ENCODE measurements at regions not wholly inside any gene's neighbourhood (a gene's known extent, or its start where the extent isn't known, plus 50 kb on each side); places are given as distances from the start of the nearest gene placed in this dataset.

DNA sequence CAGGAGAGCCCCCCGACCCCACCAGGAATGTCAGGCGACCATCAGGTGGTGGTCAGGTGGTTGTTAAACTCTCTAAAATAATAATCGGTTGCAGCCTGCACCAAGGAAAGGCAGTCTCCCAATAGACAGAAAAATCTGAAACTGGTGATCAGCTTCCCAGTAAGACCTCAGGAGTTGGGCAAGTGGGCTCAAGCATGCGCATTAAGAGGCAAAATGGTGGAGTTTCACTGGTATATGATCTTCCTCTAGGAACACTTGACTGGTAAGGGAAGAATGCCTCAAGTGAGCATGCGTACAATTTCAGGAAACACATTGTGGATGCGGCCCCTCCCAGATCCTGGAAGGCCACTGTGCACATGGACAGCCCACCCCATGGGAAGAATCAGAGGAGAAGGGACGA, 619.9 kb downstream of the TYW1 start:
- Histone ChIP-seq H3K27ac (ENCODE audit: low read depth in 1 of 2, low read length in 2 of 2) (no peak overlapping the region), H3K9ac (ENCODE audit: low read depth in 1 of 2, low read length in 2 of 2) (no peak overlapping the region), H3K36me3 (ENCODE audit: control insufficient read depth in 4 of 4, insufficient read depth in 3 of 4, low read depth in 1 of 4, low read length in 3 of 4) (no peaks in the 10 kb centered on the region), H3K4me1 (ENCODE audit: control insufficient read depth in 4 of 4, insufficient read depth in 4 of 4, low read length in 3 of 4) (no peaks in the 10 kb centered on the region), H3K4me3 (ENCODE audit: low read depth in 1 of 3, low read length in 3 of 3) (no peak overlapping the region), H3K27me3 (ENCODE audit: control insufficient read depth in 4 of 4, insufficient read depth in 4 of 4, low read length in 3 of 4) (peaks cover 0 to 3% (median 0%) of the 10 kb centered on the region in 4 donors), H3K9me3 (ENCODE audit: control insufficient read depth in 4 of 4, low read length in 3 of 4) (peaks cover 2 to 6% (median 4%) of the 10 kb centered on the region in 4 donors)
- WGBS, result 87% methylated on average over 7 of the region's 7 CpGs
- no peak for DNase-seq (ENCODE audit: low spot score)
- TF ChIP-seq HNF4A (conservative IDR thresholded peaks at IDR 0.05) (no peak), GABPA (IDR thresholded peaks at IDR 0.05 in 1 of 2, conservative IDR thresholded peaks at IDR 0.05 in 1 of 2) (no peak)

DNA sequence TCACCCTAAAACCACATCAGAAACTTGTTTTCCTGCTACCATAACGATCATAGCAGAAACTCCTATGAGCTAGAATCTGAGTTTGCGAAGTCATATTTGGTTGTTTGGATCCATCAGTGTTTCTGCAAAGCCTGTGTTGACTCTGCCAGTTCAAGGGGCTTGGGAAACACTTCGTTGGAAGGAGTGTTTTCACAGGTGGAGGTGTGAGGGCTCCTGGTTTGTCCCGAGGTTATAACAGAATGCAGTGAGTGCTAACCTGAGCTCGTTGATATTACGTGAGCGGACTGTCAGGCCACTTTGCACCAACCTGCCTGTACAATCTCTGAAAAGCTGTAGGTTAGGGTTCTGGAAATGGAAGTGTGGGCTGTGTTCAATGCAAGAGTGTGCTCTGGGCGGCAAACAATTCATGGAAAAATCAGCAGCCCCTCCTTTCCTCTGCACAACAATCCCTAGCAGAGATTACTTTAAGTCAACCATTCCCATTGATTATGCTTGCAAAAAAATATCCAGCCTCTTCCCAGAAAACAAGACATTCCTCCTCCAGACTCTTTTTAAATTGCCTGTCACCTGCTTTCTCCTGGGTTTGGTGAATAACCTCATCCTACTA, 622.0 kb downstream of the TYW1 start:
- Histone ChIP-seq H3K9me3 (ENCODE audit: control insufficient read depth in 4 of 4, low read length in 3 of 4) (no peaks in the 10 kb centered on the region), H3K27me3 (ENCODE audit: control insufficient read depth in 4 of 4, insufficient read depth in 4 of 4, low read length in 3 of 4) (peaks cover 0 to 3% (median 0%) of the 10 kb centered on the region in 4 donors), H3K27ac (ENCODE audit: low read depth in 1 of 2, low read length in 2 of 2) (no peak overlapping the region), H3K4me1 (ENCODE audit: control insufficient read depth in 4 of 4, insufficient read depth in 4 of 4, low read length in 3 of 4) (no peaks in the 10 kb centered on the region), H3K36me3 (ENCODE audit: control insufficient read depth in 4 of 4, insufficient read depth in 3 of 4, low read depth in 1 of 4, low read length in 3 of 4) (no peaks in the 10 kb centered on the region), H3K4me3 (ENCODE audit: low read depth in 1 of 3, low read length in 3 of 3) (no peak overlapping the region), H3K9ac (ENCODE audit: low read depth in 1 of 2, low read length in 2 of 2) (no peak overlapping the region)
- 62% methylated on average over 8 of the region's 8 CpGs for WGBS
- TF ChIP-seq RXRA (IDR thresholded peaks at IDR 0.05), result no peak
- TF ChIP-seq HNF4G (IDR thresholded peaks at IDR 0.05), result no peak
- TF ChIP-seq, protein P1, sequence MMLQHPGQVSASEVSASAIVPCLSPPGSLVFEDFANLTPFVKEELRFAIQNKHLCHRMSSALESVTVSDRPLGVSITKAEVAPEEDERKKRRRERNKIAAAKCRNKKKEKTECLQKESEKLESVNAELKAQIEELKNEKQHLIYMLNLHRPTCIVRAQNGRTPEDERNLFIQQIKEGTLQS (IDR thresholded peaks at IDR 0.05), result no peak
- no peak for TF ChIP-seq SP1 (IDR thresholded peaks at IDR 0.05)
- TF ChIP-seq, protein P2, sequence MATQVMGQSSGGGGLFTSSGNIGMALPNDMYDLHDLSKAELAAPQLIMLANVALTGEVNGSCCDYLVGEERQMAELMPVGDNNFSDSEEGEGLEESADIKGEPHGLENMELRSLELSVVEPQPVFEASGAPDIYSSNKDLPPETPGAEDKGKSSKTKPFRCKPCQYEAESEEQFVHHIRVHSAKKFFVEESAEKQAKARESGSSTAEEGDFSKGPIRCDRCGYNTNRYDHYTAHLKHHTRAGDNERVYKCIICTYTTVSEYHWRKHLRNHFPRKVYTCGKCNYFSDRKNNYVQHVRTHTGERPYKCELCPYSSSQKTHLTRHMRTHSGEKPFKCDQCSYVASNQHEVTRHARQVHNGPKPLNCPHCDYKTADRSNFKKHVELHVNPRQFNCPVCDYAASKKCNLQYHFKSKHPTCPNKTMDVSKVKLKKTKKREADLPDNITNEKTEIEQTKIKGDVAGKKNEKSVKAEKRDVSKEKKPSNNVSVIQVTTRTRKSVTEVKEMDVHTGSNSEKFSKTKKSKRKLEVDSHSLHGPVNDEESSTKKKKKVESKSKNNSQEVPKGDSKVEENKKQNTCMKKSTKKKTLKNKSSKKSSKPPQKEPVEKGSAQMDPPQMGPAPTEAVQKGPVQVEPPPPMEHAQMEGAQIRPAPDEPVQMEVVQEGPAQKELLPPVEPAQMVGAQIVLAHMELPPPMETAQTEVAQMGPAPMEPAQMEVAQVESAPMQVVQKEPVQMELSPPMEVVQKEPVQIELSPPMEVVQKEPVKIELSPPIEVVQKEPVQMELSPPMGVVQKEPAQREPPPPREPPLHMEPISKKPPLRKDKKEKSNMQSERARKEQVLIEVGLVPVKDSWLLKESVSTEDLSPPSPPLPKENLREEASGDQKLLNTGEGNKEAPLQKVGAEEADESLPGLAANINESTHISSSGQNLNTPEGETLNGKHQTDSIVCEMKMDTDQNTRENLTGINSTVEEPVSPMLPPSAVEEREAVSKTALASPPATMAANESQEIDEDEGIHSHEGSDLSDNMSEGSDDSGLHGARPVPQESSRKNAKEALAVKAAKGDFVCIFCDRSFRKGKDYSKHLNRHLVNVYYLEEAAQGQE (IDR thresholded peaks at IDR 0.05), result no peak
- TF ChIP-seq FOXA2 (IDR thresholded peaks at IDR 0.05), result no peak
- TF ChIP-seq YY1 (IDR thresholded peaks at IDR 0.05), result no peak
- TF ChIP-seq, protein P3, sequence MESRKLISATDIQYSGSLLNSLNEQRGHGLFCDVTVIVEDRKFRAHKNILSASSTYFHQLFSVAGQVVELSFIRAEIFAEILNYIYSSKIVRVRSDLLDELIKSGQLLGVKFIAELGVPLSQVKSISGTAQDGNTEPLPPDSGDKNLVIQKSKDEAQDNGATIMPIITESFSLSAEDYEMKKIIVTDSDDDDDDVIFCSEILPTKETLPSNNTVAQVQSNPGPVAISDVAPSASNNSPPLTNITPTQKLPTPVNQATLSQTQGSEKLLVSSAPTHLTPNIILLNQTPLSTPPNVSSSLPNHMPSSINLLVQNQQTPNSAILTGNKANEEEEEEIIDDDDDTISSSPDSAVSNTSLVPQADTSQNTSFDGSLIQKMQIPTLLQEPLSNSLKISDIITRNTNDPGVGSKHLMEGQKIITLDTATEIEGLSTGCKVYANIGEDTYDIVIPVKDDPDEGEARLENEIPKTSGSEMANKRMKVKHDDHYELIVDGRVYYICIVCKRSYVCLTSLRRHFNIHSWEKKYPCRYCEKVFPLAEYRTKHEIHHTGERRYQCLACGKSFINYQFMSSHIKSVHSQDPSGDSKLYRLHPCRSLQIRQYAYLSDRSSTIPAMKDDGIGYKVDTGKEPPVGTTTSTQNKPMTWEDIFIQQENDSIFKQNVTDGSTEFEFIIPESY (IDR thresholded peaks at IDR 0.05), result no peak
- TF ChIP-seq, protein P4, sequence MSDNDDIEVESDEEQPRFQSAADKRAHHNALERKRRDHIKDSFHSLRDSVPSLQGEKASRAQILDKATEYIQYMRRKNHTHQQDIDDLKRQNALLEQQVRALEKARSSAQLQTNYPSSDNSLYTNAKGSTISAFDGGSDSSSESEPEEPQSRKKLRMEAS (IDR thresholded peaks at IDR 0.05), result no peak
- no peak for TF ChIP-seq FOXA1 (IDR thresholded peaks at IDR 0.05)
- no peak for TF ChIP-seq HNF4A (conservative IDR thresholded peaks at IDR 0.05)
- DNase-seq (ENCODE audit: low spot score), result no peak

DNA sequence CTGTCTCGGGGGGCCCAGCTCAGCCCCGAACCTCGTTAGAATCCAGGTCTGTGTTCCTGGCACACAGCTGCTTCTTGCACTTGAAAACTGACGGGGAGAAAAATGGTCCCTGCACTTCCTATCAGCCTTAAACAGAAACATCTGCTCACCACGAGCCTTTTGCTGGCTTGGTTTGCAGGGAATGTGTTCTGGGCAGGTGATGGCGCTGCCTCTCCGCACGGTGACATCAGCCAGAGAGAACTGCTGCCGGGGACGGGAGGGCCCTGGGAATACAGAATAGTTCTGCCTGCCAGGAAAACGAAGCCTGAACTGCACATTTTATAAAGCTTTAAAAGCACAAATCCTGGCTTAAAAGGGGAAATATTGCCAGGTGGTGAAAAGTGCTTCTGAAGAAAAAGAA, 622.5 kb downstream of the TYW1 start:
- 28% methylated on average over 11 of the region's 11 CpGs for WGBS
- peaks cover 0 to 3% (median 0%) of the 10 kb centered on the region in 4 donors for H3K27me3 ChIP-seq (ENCODE audit: control insufficient read depth in 4 of 4, insufficient read depth in 4 of 4, low read length in 3 of 4)
- TF ChIP-seq, protein P4 (IDR thresholded peaks at IDR 0.05), result no peak
- H3K9ac ChIP-seq (ENCODE audit: low read depth in 1 of 2, low read length in 2 of 2), result no peak overlapping the region
- no peaks in the 10 kb centered on the region for H3K36me3 ChIP-seq (ENCODE audit: control insufficient read depth in 4 of 4, insufficient read depth in 3 of 4, low read depth in 1 of 4, low read length in 3 of 4)
- no peak for DNase-seq (ENCODE audit: low spot score)
- H3K4me1 ChIP-seq (ENCODE audit: control insufficient read depth in 4 of 4, insufficient read depth in 4 of 4, low read length in 3 of 4), result no peaks in the 10 kb centered on the region
- no peaks in the 10 kb centered on the region for H3K9me3 ChIP-seq (ENCODE audit: control insufficient read depth in 4 of 4, low read length in 3 of 4)
- H3K27ac ChIP-seq (ENCODE audit: low read depth in 1 of 2, low read length in 2 of 2), result no peak overlapping the region
- no peak overlapping the region for H3K4me3 ChIP-seq (ENCODE audit: low read depth in 1 of 3, low read length in 3 of 3)
